ENCODE measurements at regions not wholly inside any gene's neighbourhood (a gene's known extent, or its start where the extent isn't known, plus 50 kb on each side); places are given as distances from the start of the nearest gene placed in this dataset.
A peak's percentile ranks its signal among the peaks of the same experiment; 100 is the strongest.

GRCh38 chr9:89554307-89555035 lies 50.3 kb upstream of the GADD45G start:
- no peaks in the 10 kb centered on the region for H3K9me3 ChIP-seq
- H3K4me3 ChIP-seq: no peak overlapping the region
- H3K36me3 ChIP-seq: no peaks in the 10 kb centered on the region
- DNase-seq: no peak
- no peak overlapping the region for H3K27ac ChIP-seq
- TF ChIP-seq POLR2A (IDR thresholded peaks at IDR 0.05) (no peak), CTCF (IDR thresholded peaks at IDR 0.05) (no peak)
- H3K4me1 ChIP-seq: peaks cover 0 to 13% (median 7%) of the 10 kb centered on the region in 4 donors
- no peaks in the 10 kb centered on the region for H3K27me3 ChIP-seq

- H3K36me3 ChIP-seq: no peaks in the 10 kb centered on the region
- H3K27me3 ChIP-seq: no peaks in the 10 kb centered on the region
- no peak overlapping the region for H3K4me3 ChIP-seq
- H3K4me1 ChIP-seq: peaks cover 0 to 13% (median 7%) of the 10 kb centered on the region in 4 donors
- no peak for DNase-seq
- H3K9me3 ChIP-seq: no peaks in the 10 kb centered on the region
- H3K27ac ChIP-seq: no peak overlapping the region
- TF ChIP-seq POLR2A (IDR thresholded peaks at IDR 0.05): no peak
Observed at GRCh38 chr9:89553451-89554010, 51.3 kb upstream of the GADD45G start.

GRCh38 chr9:89550346-89550927 lies 52.5 kb upstream of the SEMA4D start:
- H3K9me3 ChIP-seq: no peaks in the 10 kb centered on the region
- no peak for DNase-seq
- no peaks in the 10 kb centered on the region for H3K36me3 ChIP-seq
- H3K27me3 ChIP-seq: no peaks in the 10 kb centered on the region
- no peak for TF ChIP-seq POLR2A (IDR thresholded peaks at IDR 0.05)
- no peak for TF ChIP-seq CTCF (IDR thresholded peaks at IDR 0.05)
- H3K4me3 ChIP-seq: no peak overlapping the region
- no peaks in the 10 kb centered on the region for H3K4me1 ChIP-seq
- H3K27ac ChIP-seq: no peak overlapping the region

- H3K27ac ChIP-seq: no peak overlapping the region
- TF ChIP-seq POLR2A (IDR thresholded peaks at IDR 0.05) (no peak), CTCF (IDR thresholded peaks at IDR 0.05) (peak; percentile 82 to 92 (median 85))
- H3K36me3 ChIP-seq: no peaks in the 10 kb centered on the region
- H3K27me3 ChIP-seq: no peaks in the 10 kb centered on the region
- DNase-seq: peak; percentile 88 to 94 (median 90)
- H3K4me1 ChIP-seq: no peaks in the 10 kb centered on the region
- no peaks in the 10 kb centered on the region for H3K9me3 ChIP-seq
- H3K4me3 ChIP-seq: no peak overlapping the region
Observed at GRCh38 chr9:89549031-89549644, 51.2 kb upstream of the SEMA4D start.

- no peaks in the 10 kb centered on the region for H3K27me3 ChIP-seq
- H3K27ac ChIP-seq: no peak overlapping the region
- H3K4me3 ChIP-seq: no peak overlapping the region
- TF ChIP-seq CTCF (IDR thresholded peaks at IDR 0.05): no peak
- no peak for TF ChIP-seq POLR2A (IDR thresholded peaks at IDR 0.05)
- DNase-seq: no peak
- no peaks in the 10 kb centered on the region for H3K9me3 ChIP-seq
- no peaks in the 10 kb centered on the region for H3K4me1 ChIP-seq
- no peaks in the 10 kb centered on the region for H3K36me3 ChIP-seq
Observed at GRCh38 chr9:89548071-89548638, 50.2 kb upstream of the SEMA4D start.

Data from Peyer's patch (tissue), 4 donors.